SK-N-MC (cell line): ENCODE measurements at regions not wholly inside any gene's neighbourhood (a gene's known extent, or its start where the extent isn't known, plus 50 kb on each side); places are given as distances from the start of the nearest gene placed in this dataset.

Source experiments
- DNase-seq: peaks from one replicate; pipeline ENCODE4 v3.0.0-alpha.2; 2011; ENCODE audit warnings: low read depth, low spot score
- H3K27ac ChIP-seq: fragments of 200-600 bp; sonication (generic); 2 replicates; pipeline ENCODE4 v1.5.1; 2016; ENCODE audit warnings: mixed run types
- H3K36me3 ChIP-seq: fragments of 200-600 bp; sonication (generic); 2 replicates; pipeline ENCODE4 v1.6.1; 2017; ENCODE audit warnings: antibody characterized with exemption, low read length, mixed read lengths; ENCODE audit not compliant: insufficient read depth
- H3K4me3 ChIP-seq: fragments of 200-600 bp; sonication (generic); 2 replicates; pipeline ENCODE4 v1.5.1; 2016
- H3K9ac ChIP-seq: fragments of 200-600 bp; sonication (generic); 2 replicates; pipeline ENCODE4 v1.8.0; 2017; ENCODE audit warnings: mixed run types, mixed read lengths; ENCODE audit not compliant: insufficient read length
- H3K9me3 ChIP-seq: fragments of 200-600 bp; sonication (generic); 2 replicates; pipeline ENCODE4 v1.6.1; 2017; ENCODE audit warnings: low read depth, mild to moderate bottlenecking, antibody characterized with exemption, low read length, moderate library complexity, mixed read lengths
- EZH2 ChIP-seq: fragments of 200-600 bp; sonication (generic); IDR thresholded peaks from one replicate; pipeline ENCODE4 v1.6.1; 2017; ENCODE audit warnings: antibody characterized with exemption
- FOXP2 ChIP-seq: optimal IDR thresholded peaks from 2 replicates; pipeline ENCODE3; 2011; ENCODE audit warnings: mild to moderate bottlenecking, moderate library complexity; ENCODE audit not compliant: insufficient read depth; ENCODE audit errors: extremely low read length, control extremely low read depth
- POLR2AphosphoS5 ChIP-seq: IDR thresholded peaks from 2 replicates; pipeline ENCODE4 v1.6.1; 2012; ENCODE audit warnings: mild to moderate bottlenecking, low read depth, low read length, borderline replicate concordance

DNA sequence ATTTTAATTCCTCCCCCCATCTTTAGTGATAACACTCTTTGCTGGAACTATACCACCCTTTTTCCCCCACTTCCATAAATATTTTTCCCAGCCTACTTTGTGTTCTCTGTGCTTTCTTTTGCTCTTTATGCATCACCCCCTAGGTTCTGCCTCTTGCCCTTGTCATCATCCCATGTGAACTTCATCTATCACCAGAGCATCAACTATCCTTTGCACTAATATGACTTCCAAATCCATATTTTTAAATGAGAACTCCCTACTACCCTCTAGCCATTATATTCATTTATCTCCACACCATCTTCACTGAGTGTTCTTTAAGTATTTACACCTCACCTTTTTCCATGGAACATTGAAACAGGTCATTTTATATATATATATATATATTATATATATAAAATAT is 452.7 kb downstream of the FOXO1 start:
- no peak for DNase-seq
- no peak overlapping the region for H3K27ac ChIP-seq
- H3K4me3 ChIP-seq, result no peak overlapping the region
- no peak overlapping the region for H3K9ac ChIP-seq
- no peaks in the 10 kb centered on the region for H3K36me3 ChIP-seq
- no peak for TF ChIP-seq POLR2AphosphoS5
- H3K9me3 ChIP-seq, result no peaks in the 10 kb centered on the region

DNA sequence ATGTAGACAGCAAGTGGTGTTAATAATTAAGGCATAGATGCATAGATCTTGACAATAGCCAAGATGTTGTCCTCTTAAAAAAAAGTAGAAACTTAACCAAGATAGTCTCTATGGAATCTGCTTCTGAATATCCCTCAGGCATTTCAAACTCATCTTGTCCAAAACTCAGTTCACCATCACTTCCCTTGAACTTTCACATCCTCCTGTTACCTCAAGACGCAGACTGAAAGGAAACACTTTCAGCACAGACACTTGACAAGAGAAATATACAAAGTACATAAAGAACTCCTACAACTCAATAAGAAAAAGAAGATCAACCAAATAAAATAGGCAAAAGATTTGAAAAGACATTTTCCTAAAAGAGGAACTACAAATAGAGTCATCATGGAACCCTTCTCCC is 451.1 kb downstream of the FOXO1 start:
- no peak for DNase-seq
- no peaks in the 10 kb centered on the region for H3K9me3 ChIP-seq
- no peak overlapping the region for H3K27ac ChIP-seq
- no peak overlapping the region for H3K4me3 ChIP-seq
- no peaks in the 10 kb centered on the region for H3K36me3 ChIP-seq
- no peak for TF ChIP-seq POLR2AphosphoS5
- no peak for TF ChIP-seq FOXP2
- no peak for TF ChIP-seq EZH2
- H3K9ac ChIP-seq, result no peak overlapping the region

DNA sequence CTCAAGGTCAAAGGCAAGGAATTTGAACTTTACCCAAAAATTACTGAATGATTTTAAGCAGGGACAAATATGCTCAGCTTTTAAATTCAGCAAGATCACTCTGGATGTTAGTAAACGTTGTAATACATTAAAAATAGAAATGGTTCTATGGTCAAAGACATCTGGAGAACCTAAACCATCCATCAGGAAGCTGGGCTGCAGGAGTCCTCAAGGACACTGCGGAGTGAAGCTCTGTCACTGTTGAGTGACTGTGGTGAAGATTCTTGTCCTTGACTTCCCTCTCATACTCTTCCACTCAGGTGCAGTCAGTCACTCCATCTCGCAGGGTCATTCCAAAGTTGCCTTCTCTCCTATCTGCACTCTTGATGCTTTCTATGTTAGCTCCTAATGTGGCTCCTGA is 450.7 kb downstream of the FOXO1 start:
- Histone ChIP-seq H3K27ac (no peak overlapping the region), H3K4me3 (no peak overlapping the region), H3K36me3 (no peaks in the 10 kb centered on the region), H3K9ac (no peak overlapping the region), H3K9me3 (no peaks in the 10 kb centered on the region)
- TF ChIP-seq FOXP2 (no peak), EZH2 (no peak), POLR2AphosphoS5 (no peak)
- DNase-seq, result no peak

DNA sequence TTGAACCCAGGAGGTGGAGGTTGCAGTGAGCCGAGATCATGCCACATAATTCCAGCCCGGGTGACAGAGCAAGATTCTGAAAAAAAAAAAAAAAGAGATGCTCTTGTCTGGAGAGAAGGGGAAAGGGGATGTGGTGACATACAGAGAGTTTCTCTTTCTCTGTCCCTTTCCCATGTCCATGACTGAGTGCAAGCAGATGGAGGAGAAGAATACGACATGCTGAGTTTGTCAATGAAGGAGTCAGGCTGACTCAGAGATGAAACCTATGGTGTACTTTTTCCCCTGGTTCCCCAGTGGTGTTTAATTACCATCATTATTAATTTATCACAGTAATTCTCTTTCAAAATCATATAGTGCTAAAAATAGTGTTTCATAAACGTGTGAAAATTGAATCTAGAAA is 448.8 kb downstream of the FOXO1 start:
- Histone ChIP-seq H3K27ac (no peak overlapping the region), H3K36me3 (no peaks in the 10 kb centered on the region), H3K4me3 (no peak overlapping the region), H3K9me3 (no peaks in the 10 kb centered on the region), H3K9ac (no peak overlapping the region)
- no peak for DNase-seq
- no peak for TF ChIP-seq FOXP2
- no peak for TF ChIP-seq EZH2
- no peak for TF ChIP-seq POLR2AphosphoS5

DNA sequence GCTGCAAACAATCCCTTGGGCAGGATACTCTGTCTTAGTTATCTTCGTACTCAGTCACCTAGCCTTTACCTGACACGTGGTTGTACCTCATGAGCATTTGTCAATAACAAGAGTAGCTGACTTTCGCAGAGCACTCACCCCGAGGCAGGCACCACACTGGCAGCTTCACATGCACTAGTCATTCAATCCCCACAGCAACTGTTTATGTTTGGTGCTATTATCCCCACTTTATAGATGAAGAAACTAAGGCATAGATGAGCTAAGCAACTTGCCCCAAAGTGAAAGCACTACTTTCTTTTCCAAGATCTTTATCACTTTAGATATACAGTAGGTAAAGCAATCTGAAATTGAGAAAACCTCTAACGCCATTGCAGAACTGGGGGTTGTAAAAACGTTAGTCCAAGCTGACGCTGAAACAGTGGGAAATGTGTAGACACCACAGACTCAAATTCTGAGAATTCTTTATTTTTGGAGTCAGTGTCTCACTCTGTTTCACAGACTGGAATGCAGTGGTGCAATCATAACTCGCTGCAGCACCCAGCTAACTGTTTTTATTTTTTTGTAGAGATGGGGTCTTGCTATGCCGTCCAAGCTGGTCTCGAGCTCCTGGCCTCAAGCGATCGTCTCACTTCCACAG is 446.0 kb downstream of the FOXO1 start:
- H3K36me3 ChIP-seq, result no peaks in the 10 kb centered on the region
- no peaks in the 10 kb centered on the region for H3K9me3 ChIP-seq
- H3K9ac ChIP-seq, result no peak overlapping the region
- TF ChIP-seq FOXP2 (no peak), POLR2AphosphoS5 (no peak), EZH2 (no peak)
- H3K27ac ChIP-seq, result no peak overlapping the region
- DNase-seq, result no peak
- no peak overlapping the region for H3K4me3 ChIP-seq

DNA sequence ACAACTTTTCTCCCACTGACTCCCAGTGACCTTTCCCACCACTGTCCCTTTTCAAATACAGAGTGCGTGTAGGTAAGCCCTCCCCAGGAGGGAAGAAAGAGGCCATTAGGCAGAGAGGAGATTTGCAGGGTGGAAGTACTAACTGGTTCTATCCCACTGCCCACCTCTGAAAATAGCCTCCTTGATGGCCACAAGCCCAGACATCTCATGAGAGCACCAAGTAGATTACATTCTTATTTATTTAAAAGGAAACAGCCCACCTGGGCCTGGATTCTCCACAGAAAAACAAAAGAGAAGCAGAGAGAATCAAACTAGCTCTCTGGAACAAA is 445.3 kb downstream of the FOXO1 start:
- DNase-seq, result no peak
- H3K27ac ChIP-seq, result no peak overlapping the region
- no peaks in the 10 kb centered on the region for H3K36me3 ChIP-seq
- H3K4me3 ChIP-seq, result no peak overlapping the region
- no peak overlapping the region for H3K9ac ChIP-seq
- H3K9me3 ChIP-seq, result no peaks in the 10 kb centered on the region
- TF ChIP-seq POLR2AphosphoS5, result no peak
- no peak for TF ChIP-seq EZH2
- no peak for TF ChIP-seq FOXP2

DNA sequence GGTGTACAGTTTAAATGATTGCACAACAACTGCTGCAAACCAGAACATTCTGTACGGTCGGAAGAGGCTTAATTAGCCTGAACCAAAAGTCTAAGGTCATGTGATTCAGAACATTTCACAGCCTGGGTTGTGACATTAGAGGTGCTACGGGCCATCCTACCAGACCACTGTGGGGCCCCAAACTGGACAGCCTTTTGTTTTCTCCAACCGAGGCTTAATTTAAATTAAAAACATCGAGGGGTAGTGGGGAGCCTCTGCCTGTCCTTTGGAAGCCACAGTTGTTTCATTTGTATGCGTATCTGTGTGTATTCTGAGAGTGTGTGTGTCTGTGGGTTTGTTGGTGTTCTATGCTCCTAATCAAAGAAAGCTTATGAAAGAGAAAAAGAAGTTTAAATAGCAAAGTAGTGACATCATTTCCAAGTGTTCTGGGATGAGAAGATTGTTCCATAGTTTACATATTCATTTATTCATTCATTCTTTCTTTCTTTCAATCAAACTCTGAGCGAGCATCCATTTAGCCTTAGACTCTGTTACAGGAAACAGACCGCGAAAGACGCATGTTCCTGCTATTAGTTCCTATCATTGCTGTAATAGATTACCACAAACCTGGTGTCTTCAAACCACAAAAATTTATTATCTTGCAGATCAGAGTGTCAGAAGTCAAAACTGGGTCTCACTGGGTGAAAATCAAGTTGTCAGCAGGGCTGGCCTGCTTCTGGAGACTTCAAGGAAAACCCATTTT is 444.8 kb downstream of the FOXO1 start:
- TF ChIP-seq POLR2AphosphoS5 (no peak), FOXP2 (no peak), EZH2 (no peak)
- H3K27ac ChIP-seq, result no peak overlapping the region
- DNase-seq, result peak; percentile 40
- no peak overlapping the region for H3K4me3 ChIP-seq
- no peaks in the 10 kb centered on the region for H3K9me3 ChIP-seq
- H3K9ac ChIP-seq, result no peak overlapping the region
- H3K36me3 ChIP-seq, result no peaks in the 10 kb centered on the region

DNA sequence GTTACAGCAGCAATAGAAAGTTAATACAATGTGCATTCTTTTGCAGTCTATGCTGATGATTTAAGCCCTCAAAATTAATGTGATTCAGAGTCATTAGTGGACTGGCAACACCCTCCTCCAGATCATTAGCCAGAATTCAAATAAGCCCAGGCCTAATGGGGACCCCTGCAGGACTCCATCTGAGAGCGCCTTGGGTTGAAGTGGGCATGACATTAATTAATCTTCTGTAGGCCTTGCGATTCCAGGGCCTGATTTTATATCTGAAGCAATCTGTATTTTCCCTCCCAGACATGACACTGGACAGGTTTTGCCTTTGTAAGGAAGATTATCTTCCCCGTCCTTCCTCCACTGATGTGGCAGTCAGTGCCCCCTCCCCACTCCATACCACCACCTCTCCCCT is 442.9 kb downstream of the FOXO1 start:
- no peak for DNase-seq
- Histone ChIP-seq H3K27ac (no peak overlapping the region), H3K4me3 (no peak overlapping the region), H3K9ac (no peak overlapping the region), H3K36me3 (no peaks in the 10 kb centered on the region), H3K9me3 (no peaks in the 10 kb centered on the region)
- no peak for TF ChIP-seq EZH2
- no peak for TF ChIP-seq FOXP2
- TF ChIP-seq POLR2AphosphoS5, result no peak

DNA sequence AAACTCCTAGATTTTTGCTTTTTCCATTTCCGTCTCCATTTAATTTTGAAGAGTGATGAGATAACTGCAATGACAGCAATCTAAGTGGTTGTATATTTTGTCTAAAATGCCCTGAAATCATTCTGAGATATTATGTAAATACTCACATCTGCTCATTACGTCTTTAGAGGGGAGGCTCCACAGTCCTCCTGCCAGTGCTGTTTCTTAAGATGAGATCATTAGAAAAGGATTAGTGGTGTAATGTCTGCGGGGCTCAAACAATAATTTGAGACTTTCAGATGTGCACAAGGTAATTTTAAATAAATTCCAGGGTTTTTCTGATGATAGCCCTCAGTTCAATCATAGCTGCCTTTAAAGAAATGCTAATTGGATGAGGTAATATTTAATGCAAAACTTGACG is 437.9 kb downstream of the FOXO1 start:
- no peak overlapping the region for H3K4me3 ChIP-seq
- DNase-seq, result no peak
- no peak overlapping the region for H3K27ac ChIP-seq
- H3K36me3 ChIP-seq, result no peaks in the 10 kb centered on the region
- H3K9ac ChIP-seq, result no peak overlapping the region
- H3K9me3 ChIP-seq, result no peaks in the 10 kb centered on the region
- TF ChIP-seq EZH2, result no peak
- TF ChIP-seq FOXP2, result no peak
- no peak for TF ChIP-seq POLR2AphosphoS5
